Activated naive CD4-positive, alpha-beta T cell treated with anti-CD3 and anti-CD28 coated beads for 36 hours (primary cell): ENCODE measurements at regions not wholly inside any gene's neighbourhood (a gene's known extent, or its start where the extent isn't known, plus 50 kb on each side); places are given as distances from the start of the nearest gene placed in this dataset.

Source experiments
- CTCF ChIA-PET: fragments of 350-600 bp; sonication (Branson Sonifier 250); formaldehyde crosslinking; loops from one replicate; lab custom pipeline; 2021; ENCODE audit warnings: antibody characterized with exemption; lab: Charles Lee
- DNase-seq: peaks from one replicate; pipeline ENCODE4 v3.0.0-alpha.2; 2020
- H3K27ac Mint-ChIP-seq: one replicate; pipeline ENCODE4 v1.8.0; 2021; ENCODE audit warnings: mild to moderate bottlenecking, mixed read lengths
- H3K27me3 Mint-ChIP-seq: one replicate; pipeline ENCODE4 v1.8.0; 2021; ENCODE audit warnings: low read depth, mixed read lengths
- H3K36me3 Mint-ChIP-seq: one replicate; pipeline ENCODE4 v1.8.0; 2021; ENCODE audit warnings: low read depth, mixed read lengths
- H3K4me1 Mint-ChIP-seq: one replicate; pipeline ENCODE4 v1.8.0; 2021; ENCODE audit warnings: low read depth, mixed read lengths
- H3K4me3 Mint-ChIP-seq: one replicate; pipeline ENCODE4 v1.8.0; 2021; ENCODE audit warnings: mild to moderate bottlenecking, moderate library complexity, mixed read lengths
- H3K9me3 Mint-ChIP-seq: one replicate; pipeline ENCODE4 v1.8.0; 2021; ENCODE audit warnings: mixed read lengths
- intact Hi-C: fragments of 100-400 bp; cut with micrococcal nuclease; formaldehyde crosslinking; loops from one replicate; pipeline ENCODE4 v1.15.1; 2023

DNA sequence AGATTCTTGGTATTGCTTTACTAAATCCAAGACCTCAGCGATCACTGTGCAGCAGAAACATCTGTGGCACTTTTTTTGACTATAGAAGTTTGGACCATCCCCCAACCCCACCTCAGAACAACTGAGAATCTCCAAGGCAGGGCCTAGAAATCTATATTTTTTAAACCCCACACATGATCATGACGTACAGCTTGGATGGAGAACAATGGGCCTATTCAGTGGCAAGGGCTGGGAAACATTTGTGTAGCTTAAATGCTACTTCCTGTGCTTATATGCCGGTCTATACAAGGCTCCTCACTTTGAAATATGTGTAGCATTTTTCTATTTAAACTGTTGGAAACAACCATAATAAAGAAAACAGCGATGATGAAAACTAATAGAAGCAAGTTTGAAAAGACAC, 55.1 kb upstream of the SPRED1 start:
- DNase-seq, result no peak
- H3K4me3 Mint-ChIP-seq, result no peak overlapping the region

DNA sequence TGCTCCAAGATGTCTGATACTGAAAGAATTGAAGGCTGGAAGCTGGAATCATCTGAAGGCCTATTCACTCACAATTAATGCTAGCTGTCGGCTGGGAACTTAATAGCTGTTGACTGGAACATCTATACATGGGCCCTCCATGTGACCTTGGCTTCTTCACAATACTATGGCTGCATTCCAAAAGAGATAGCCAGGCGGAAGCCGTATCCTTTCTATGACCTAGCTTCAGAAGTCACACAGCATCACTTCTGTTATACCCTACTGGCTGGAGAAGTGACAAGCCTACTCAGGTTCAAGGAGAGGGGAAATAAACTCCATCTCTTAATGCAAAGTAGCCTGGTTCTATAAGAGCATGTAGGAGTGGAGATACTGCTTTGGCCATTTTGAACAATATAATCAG, 50.9 kb upstream of the SPRED1 start:
- Mint-ChIP-seq H3K27me3 (peaks cover 14% of the 10 kb centered on the region), H3K4me1 (no peaks in the 10 kb centered on the region), H3K9me3 (no peaks in the 10 kb centered on the region), H3K27ac (no peak overlapping the region), H3K36me3 (no peaks in the 10 kb centered on the region), H3K4me3 (no peak overlapping the region)
- intact Hi-C loops, result no loop called here
- DNase-seq, result no peak
- CTCF ChIA-PET, result no interaction called here

More for the DNA sequence above, 55.1 kb upstream of the SPRED1 start:
- H3K36me3 Mint-ChIP-seq, result no peaks in the 10 kb centered on the region
- CTCF ChIA-PET, result no interaction called here
- H3K27me3 Mint-ChIP-seq, result peaks cover 11% of the 10 kb centered on the region
- no peaks in the 10 kb centered on the region for H3K4me1 Mint-ChIP-seq
- H3K27ac Mint-ChIP-seq, result no peak overlapping the region
- H3K9me3 Mint-ChIP-seq, result no peaks in the 10 kb centered on the region
- intact Hi-C loops, result no loop called here

DNA sequence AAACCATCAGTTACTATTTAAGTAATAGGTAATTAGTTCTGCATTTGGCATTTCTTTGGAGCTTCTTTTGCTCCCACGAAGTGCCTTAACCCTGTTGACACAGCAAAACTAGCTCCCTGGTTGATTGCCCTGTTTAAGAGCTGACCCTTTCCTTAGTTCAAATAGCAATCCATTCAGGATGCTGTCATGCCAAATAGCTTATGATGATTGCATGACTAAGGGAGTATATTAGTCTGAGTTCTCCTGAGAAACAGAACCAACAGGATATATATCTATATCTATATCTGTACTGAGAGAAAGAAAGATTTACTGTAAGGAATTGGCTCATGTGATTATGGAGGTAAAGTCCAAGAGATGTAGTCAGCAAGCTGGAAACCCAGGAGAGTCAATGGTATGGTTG, 50.3 kb upstream of the SPRED1 start:
- H3K4me3 Mint-ChIP-seq, result no peak overlapping the region
- peaks cover 18% of the 10 kb centered on the region for H3K27me3 Mint-ChIP-seq
- H3K27ac Mint-ChIP-seq, result no peak overlapping the region
- no peak for DNase-seq
- no peaks in the 10 kb centered on the region for H3K9me3 Mint-ChIP-seq
- intact Hi-C loops, result no loop called here
- no peaks in the 10 kb centered on the region for H3K36me3 Mint-ChIP-seq
- CTCF ChIA-PET, result no interaction called here
- no peaks in the 10 kb centered on the region for H3K4me1 Mint-ChIP-seq
